SK-N-SH (cell line): ENCODE measurements at regions not wholly inside any gene's neighbourhood (a gene's known extent, or its start where the extent isn't known, plus 50 kb on each side); places are given as distances from the start of the nearest gene placed in this dataset.

Experiments
- CTCF ChIP-seq: fragments of 200-600 bp; sonication (generic); IDR thresholded peaks from 2 replicates; pipeline ENCODE4 v1.6.1; 2017; ENCODE audit warnings: antibody characterized with exemption, mild to moderate bottlenecking, moderate library complexity
- EZH2phosphoT487 ChIP-seq: fragments of 200-600 bp; sonication (generic); IDR thresholded peaks from 2 replicates; pipeline ENCODE4 v1.6.1; 2017; ENCODE audit warnings: low read depth, mixed run types, mild to moderate bottlenecking, antibody characterized with exemption, moderate library complexity, borderline replicate concordance
- FOSL2 ChIP-seq: IDR thresholded peaks from 2 replicates; pipeline ENCODE4 v1.4.0; 2012; ENCODE audit warnings: low read depth, mild to moderate bottlenecking, moderate library complexity, borderline replicate concordance
- JUND ChIP-seq: IDR thresholded peaks from 2 replicates; pipeline ENCODE4 v1.4.0; 2012
- MAX ChIP-seq: IDR thresholded peaks from 2 replicates; pipeline ENCODE4 v1.4.0; 2012; ENCODE audit warnings: low read depth
- RFX5 ChIP-seq: IDR thresholded peaks from 2 replicates; pipeline ENCODE4 v1.6.1; 2012; ENCODE audit warnings: mild to moderate bottlenecking, improper control_type of control experiment, low read length

- TF ChIP-seq CTCF (no peak), EZH2phosphoT487 (no peak), FOSL2 (no peak), RFX5 (no peak), JUND (no peak), MAX (no peak)
Measured at GRCh38 chr7:115559877-115560276, 470.7 kb downstream of the TFEC start.
